ENCODE measurements at regions not wholly inside any gene's neighbourhood (a gene's known extent, or its start where the extent isn't known, plus 50 kb on each side); places are given as distances from the start of the nearest gene placed in this dataset.
"Not testable (repeated sequence)": the region's sequence is repeated elsewhere in the genome, so short reads cannot be mapped to it uniquely, and the experiment has no call there.

DNA sequence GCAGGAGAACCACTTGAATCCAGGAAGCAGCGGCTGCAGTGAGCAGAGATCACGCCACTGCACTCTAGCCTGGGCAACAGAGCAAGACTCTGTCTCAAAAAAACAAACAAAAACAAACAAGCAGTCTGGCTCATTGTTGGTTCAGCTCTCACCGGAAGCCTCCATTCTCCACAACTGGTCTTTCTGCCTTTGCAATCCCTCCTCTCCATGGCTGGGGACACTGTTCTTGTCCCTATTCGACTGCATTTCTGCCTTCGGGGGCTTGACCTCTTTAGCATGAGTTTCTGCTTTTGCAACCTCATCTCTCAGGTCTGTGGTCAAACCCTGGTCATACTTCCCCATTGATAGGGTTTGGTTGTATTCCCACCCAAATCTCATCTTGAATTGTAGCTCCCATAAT is 216.3 kb upstream of the NR5A2 start:
- TF ChIP-seq PAX5 (IDR thresholded peaks at IDR 0.05; ENCODE audit: insufficient read depth, low read length, severe bottlenecking) = no peak
- TF ChIP-seq TAF1 (IDR thresholded peaks at IDR 0.05; ENCODE audit: low read depth, low read length) = no peak
- no peak for TF ChIP-seq POLR2A (IDR thresholded peaks at IDR 0.05; ENCODE audit: low read depth, low read length)
- no peak for TF ChIP-seq POU2F2 (IDR thresholded peaks at IDR 0.05; ENCODE audit: low read depth, low read length)
- TF ChIP-seq SPI1 (IDR thresholded peaks at IDR 0.05; ENCODE audit: low read depth, low read length) = no peak
- TF ChIP-seq POLR2AphosphoS5 (IDR thresholded peaks at IDR 0.05; ENCODE audit: low read depth, low read length) = no peak
- no peak for DNase-seq (ENCODE audit: insufficient read length, low spot score)
- FAIRE-seq = no peak

DNA sequence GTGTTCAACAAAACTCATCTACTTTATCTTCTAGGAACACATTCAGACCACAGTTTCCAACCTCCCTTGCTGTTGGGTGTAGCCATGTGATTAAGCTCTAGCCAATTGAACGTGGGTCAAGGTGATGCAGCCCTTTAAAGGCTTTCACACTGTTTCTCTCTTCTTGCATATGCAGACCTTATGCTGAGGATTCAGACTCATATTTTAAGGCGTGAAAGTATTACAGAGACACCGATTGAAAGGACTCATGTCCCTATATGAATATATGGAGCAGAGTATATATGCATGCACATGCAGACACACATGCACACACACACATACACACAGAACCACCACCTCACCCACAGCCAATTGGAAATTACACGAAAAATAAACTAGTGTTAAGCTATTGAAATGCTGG is 214.3 kb upstream of the NR5A2 start:
- TF ChIP-seq TAF1 (IDR thresholded peaks at IDR 0.05; ENCODE audit: low read depth, low read length) (no peak), POLR2AphosphoS5 (IDR thresholded peaks at IDR 0.05; ENCODE audit: low read depth, low read length) (no peak), POLR2A (IDR thresholded peaks at IDR 0.05; ENCODE audit: low read depth, low read length) (no peak), POU2F2 (IDR thresholded peaks at IDR 0.05; ENCODE audit: low read depth, low read length) (no peak), SPI1 (IDR thresholded peaks at IDR 0.05; ENCODE audit: low read depth, low read length) (no peak), PAX5 (IDR thresholded peaks at IDR 0.05; ENCODE audit: insufficient read depth, low read length, severe bottlenecking) (no peak)
- FAIRE-seq = no peak
- DNase-seq (ENCODE audit: insufficient read length, low spot score) = no peak

DNA sequence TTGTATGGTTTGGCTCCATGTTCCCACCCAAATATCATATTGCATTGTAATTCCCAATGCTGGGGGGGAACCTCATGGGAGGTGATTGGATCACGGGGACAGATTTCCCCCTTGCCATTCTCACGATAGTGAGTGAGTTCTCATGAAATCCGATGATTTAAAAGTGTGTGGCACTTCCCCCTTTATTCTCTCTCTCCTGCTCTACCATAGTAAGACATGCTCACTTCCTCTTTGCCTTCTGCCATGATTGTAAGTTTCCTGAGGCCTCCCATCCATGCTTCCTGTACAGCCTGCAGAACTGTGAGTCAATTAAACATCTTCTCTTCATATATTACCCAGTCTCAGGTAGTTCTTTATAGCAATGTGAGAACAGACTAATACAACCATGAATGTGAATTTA is 211.6 kb upstream of the NR5A2 start:
- TF ChIP-seq POLR2A (IDR thresholded peaks at IDR 0.05; ENCODE audit: low read depth, low read length) (no peak), POU2F2 (IDR thresholded peaks at IDR 0.05; ENCODE audit: low read depth, low read length) (no peak), TAF1 (IDR thresholded peaks at IDR 0.05; ENCODE audit: low read depth, low read length) (no peak), SPI1 (IDR thresholded peaks at IDR 0.05; ENCODE audit: low read depth, low read length) (peak; percentile 20; the same call in 1 of the 2 replicates), PAX5 (IDR thresholded peaks at IDR 0.05; ENCODE audit: insufficient read depth, low read length, severe bottlenecking) (no peak)
- DNase-seq (ENCODE audit: insufficient read length, low spot score) = no peak
- no peak for FAIRE-seq

DNA sequence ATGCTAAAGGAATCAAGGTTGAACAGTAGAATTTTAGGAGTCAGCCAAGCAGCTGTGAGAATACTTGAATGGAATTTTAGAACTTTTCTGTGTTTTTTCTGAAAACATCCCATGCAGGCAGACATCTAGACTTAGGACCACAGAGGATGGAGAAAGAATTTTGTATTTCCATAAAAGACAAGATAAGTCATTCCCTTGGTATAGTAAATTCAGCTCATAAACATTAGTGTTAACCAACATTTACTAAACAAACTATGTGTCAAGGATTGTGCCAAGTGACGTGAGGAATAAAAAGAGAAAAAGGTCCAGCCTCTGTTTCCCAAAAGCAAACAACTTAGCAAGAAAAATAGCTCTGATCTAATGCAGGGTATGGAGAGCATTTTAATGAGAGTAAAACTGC is 210.2 kb upstream of the NR5A2 start:
- FAIRE-seq (no peak), DNase-seq (ENCODE audit: insufficient read length, low spot score) (no peak)
- TF ChIP-seq SPI1 (IDR thresholded peaks at IDR 0.05; ENCODE audit: low read depth, low read length) (no peak), POLR2A (IDR thresholded peaks at IDR 0.05; ENCODE audit: low read depth, low read length) (no peak), POU2F2 (IDR thresholded peaks at IDR 0.05; ENCODE audit: low read depth, low read length) (no peak), PAX5 (IDR thresholded peaks at IDR 0.05; ENCODE audit: insufficient read depth, low read length, severe bottlenecking) (no peak), POLR2AphosphoS5 (IDR thresholded peaks at IDR 0.05; ENCODE audit: low read depth, low read length) (no peak), TAF1 (IDR thresholded peaks at IDR 0.05; ENCODE audit: low read depth, low read length) (no peak)

DNA sequence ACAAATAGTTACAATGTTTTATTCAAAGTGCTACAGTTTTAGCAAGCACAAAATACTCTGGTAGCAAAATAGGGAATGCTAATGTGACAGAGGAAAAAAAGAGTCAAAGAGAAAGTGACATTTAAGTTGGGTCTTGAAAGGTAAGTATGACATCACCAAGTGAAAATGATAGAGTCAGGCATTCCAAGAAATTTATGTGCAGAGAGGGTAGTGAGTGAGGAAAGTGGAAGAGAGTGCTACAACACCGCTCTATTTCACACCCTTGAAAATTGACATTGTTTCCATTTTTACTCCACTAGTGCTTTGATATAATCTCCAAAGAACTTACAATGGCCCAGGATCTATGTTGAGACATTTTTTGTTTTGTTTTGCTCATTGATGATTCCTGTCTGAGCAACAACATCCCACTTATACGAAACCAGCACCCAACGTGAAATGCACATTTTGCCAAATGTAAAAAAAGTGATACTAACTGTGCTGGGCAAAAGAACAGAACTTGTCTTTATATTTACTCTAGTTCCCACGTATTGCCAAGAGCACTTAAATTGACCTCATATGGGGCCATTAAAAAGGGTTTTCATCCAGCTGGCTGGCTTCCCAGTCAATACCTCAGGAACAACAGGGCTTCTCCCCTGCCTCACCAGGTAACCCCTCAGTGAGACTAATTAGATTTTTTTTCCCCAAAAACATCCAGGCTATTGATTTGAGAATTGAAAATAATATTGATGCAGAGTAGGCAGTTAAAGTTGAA is 206.3 kb upstream of the NR5A2 start:
- no peak for FAIRE-seq
- TF ChIP-seq POLR2AphosphoS5 (IDR thresholded peaks at IDR 0.05; ENCODE audit: low read depth, low read length) (no peak), PAX5 (IDR thresholded peaks at IDR 0.05; ENCODE audit: insufficient read depth, low read length, severe bottlenecking) (no peak), POLR2A (IDR thresholded peaks at IDR 0.05; ENCODE audit: low read depth, low read length) (no peak), TAF1 (IDR thresholded peaks at IDR 0.05; ENCODE audit: low read depth, low read length) (no peak), SPI1 (IDR thresholded peaks at IDR 0.05; ENCODE audit: low read depth, low read length) (no peak), POU2F2 (IDR thresholded peaks at IDR 0.05; ENCODE audit: low read depth, low read length) (no peak)
- DNase-seq (ENCODE audit: insufficient read length, low spot score) = no peak

DNA sequence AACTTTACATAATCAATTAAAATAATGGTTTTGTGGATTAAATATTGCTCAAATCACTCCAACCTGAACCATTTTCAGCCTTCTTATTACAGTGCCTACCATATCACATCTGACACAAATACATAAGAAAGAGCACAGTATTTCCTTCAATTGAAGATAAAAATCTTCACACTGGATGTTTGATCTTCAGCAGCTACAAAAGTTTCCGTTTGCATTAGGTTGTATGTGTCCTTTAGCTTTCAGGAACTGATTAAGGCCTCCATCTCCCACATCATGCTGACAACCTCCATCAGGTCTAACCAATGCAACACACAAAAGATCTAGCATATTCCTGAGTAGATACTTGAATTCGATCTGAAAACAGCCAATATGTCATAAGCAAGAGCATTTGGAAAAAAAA is 195.1 kb upstream of the NR5A2 start:
- FAIRE-seq = no peak
- TF ChIP-seq SPI1 (IDR thresholded peaks at IDR 0.05; ENCODE audit: low read depth, low read length) = no peak
- no peak for TF ChIP-seq TAF1 (IDR thresholded peaks at IDR 0.05; ENCODE audit: low read depth, low read length)
- no peak for TF ChIP-seq POLR2A (IDR thresholded peaks at IDR 0.05; ENCODE audit: low read depth, low read length)
- TF ChIP-seq POLR2AphosphoS5 (IDR thresholded peaks at IDR 0.05; ENCODE audit: low read depth, low read length) = no peak
- TF ChIP-seq PAX5 (IDR thresholded peaks at IDR 0.05; ENCODE audit: insufficient read depth, low read length, severe bottlenecking) = no peak
- no peak for DNase-seq (ENCODE audit: insufficient read length, low spot score)

DNA sequence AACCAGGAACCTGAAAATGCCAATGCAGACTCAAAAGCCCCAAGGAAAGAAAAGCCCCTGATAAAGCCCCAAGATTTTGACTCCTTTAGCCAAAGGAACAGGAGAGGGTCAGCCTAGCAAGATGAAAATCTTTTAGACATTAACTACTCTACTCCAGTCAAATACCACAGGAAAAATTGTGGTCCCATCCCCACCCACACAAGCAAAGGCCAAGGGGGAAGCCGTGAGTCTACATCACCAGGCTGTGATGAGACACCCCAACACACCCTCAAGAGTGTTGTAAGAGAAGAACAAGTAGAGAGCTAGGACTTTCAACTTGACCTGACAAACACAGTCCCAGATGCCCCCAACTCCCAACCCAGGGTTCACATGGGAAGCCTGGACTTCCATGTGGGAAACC is 192.8 kb upstream of the NR5A2 start:
- FAIRE-seq = no peak
- TF ChIP-seq SPI1 (IDR thresholded peaks at IDR 0.05; ENCODE audit: low read depth, low read length) = no peak
- TF ChIP-seq POLR2A (IDR thresholded peaks at IDR 0.05; ENCODE audit: low read depth, low read length) = no peak
- no peak for TF ChIP-seq POLR2AphosphoS5 (IDR thresholded peaks at IDR 0.05; ENCODE audit: low read depth, low read length)
- no peak for TF ChIP-seq PAX5 (IDR thresholded peaks at IDR 0.05; ENCODE audit: insufficient read depth, low read length, severe bottlenecking)
- no peak for TF ChIP-seq POU2F2 (IDR thresholded peaks at IDR 0.05; ENCODE audit: low read depth, low read length)
- no peak for TF ChIP-seq TAF1 (IDR thresholded peaks at IDR 0.05; ENCODE audit: low read depth, low read length)
- no peak for DNase-seq (ENCODE audit: insufficient read length, low spot score)

DNA sequence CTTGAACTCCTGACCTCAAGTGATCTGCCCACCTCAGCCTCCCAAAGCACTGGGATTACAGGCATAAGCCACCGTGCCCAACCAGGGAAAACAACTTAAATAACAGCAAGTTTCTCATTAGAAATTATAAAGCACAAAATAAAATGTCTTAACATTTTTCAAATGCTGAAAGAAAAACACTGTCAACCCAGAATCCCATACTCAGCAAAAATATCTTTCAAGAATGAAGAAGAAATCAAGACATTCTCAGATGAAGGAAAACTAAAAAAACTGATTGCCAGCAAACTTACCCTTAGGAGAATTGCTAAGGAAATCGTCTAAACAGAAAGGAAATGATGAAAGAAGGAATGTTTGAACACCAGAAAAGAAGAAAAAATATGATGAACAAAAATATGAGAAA is 191.1 kb upstream of the NR5A2 start:
- TF ChIP-seq PAX5 (IDR thresholded peaks at IDR 0.05; ENCODE audit: insufficient read depth, low read length, severe bottlenecking) (no peak), POLR2AphosphoS5 (IDR thresholded peaks at IDR 0.05; ENCODE audit: low read depth, low read length) (no peak), TAF1 (IDR thresholded peaks at IDR 0.05; ENCODE audit: low read depth, low read length) (no peak), POU2F2 (IDR thresholded peaks at IDR 0.05; ENCODE audit: low read depth, low read length) (no peak), POLR2A (IDR thresholded peaks at IDR 0.05; ENCODE audit: low read depth, low read length) (no peak), SPI1 (IDR thresholded peaks at IDR 0.05; ENCODE audit: low read depth, low read length) (no peak)
- DNase-seq (ENCODE audit: insufficient read length, low spot score) = no peak
- FAIRE-seq = no peak

DNA sequence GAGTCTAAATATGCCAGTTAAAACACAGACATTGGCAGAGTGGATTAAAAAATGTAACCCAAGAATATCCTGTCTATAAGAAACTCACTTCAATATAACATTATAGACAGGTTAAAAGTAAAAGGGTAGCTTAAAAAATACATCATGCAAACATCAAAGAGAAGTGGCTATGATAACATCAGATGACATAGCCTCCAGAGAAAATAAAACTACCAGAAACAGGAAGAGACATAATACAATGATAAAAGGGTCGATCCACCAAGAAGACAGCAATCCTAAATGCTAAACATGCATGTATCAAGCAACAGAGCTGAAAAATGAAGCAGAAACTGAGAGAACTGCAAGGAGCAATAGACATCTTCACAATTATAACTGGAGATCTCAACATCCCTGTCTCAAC is 190.2 kb upstream of the NR5A2 start:
- no peak for DNase-seq (ENCODE audit: insufficient read length, low spot score)
- FAIRE-seq = no peak
- TF ChIP-seq PAX5 (IDR thresholded peaks at IDR 0.05; ENCODE audit: insufficient read depth, low read length, severe bottlenecking) (no peak), TAF1 (IDR thresholded peaks at IDR 0.05; ENCODE audit: low read depth, low read length) (no peak), POU2F2 (IDR thresholded peaks at IDR 0.05; ENCODE audit: low read depth, low read length) (no peak), POLR2A (IDR thresholded peaks at IDR 0.05; ENCODE audit: low read depth, low read length) (no peak), POLR2AphosphoS5 (IDR thresholded peaks at IDR 0.05; ENCODE audit: low read depth, low read length) (no peak), SPI1 (IDR thresholded peaks at IDR 0.05; ENCODE audit: low read depth, low read length) (no peak)

DNA sequence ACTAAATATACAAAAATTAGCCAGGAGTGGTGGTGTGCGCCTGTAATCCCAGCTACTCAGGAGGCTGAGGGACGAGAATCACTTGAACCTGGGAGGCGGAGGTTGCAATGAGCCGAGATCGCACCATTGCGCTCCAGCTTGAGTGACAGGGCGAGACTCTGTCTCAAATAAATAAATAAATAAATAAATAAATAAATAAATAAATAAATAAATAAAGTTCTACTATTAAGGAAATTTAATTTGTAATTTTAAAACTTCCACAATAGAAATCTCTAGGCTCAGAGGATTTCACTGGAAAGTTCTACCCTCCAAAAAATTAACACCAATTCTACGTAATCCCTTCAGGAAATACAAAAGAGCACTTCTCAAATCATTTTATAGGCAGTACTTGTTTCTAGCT is 187.9 kb upstream of the NR5A2 start:
- FAIRE-seq; DNase-seq (ENCODE audit: insufficient read length, low spot score): not testable (repeated sequence)

DNA sequence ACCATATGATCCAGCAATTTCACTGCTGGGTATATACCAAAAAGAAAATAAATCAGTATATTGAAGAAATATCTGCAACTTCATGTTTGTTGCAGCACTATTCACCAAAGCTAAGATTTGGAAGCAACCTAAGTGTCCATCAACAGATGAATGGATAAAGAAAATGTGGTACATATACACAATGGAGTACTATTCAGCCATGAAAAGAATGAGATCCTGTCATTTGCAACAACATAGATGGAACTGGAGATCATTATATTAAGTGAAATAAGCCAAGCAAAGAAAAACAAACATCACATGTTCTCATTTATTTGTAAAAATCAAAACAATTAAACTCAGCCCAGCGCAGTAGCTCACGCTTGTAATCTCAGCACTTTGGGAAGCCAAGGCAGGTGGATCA is 184.4 kb upstream of the NR5A2 start:
- DNase-seq (ENCODE audit: insufficient read length, low spot score); FAIRE-seq: not testable (repeated sequence)
